ENCODE measurements at regions not wholly inside any gene's neighbourhood (a gene's known extent, or its start where the extent isn't known, plus 50 kb on each side); places are given as distances from the start of the nearest gene placed in this dataset.
A peak's percentile ranks its signal among the peaks of the same experiment; 100 is the strongest.
"Not testable (repeated sequence)": the region's sequence is repeated elsewhere in the genome, so short reads cannot be mapped to it uniquely, and the experiment has no call there.

- Mint-ChIP-seq H3K36me3 (no peaks in the 10 kb centered on the region), H3K4me3 (no peak overlapping the region), H3K4me1 (peaks cover 10% of the 10 kb centered on the region), H3K9me3 (peaks cover 3% of the 10 kb centered on the region), H3K27ac (no peak overlapping the region)
- ATAC-seq (no peak), DNase-seq (ENCODE audit: low spot score in 2 of 2) (no peak)
Observed at GRCh38 chr4:151864068-151864467, 103.3 kb upstream of the GATB start.

DNA sequence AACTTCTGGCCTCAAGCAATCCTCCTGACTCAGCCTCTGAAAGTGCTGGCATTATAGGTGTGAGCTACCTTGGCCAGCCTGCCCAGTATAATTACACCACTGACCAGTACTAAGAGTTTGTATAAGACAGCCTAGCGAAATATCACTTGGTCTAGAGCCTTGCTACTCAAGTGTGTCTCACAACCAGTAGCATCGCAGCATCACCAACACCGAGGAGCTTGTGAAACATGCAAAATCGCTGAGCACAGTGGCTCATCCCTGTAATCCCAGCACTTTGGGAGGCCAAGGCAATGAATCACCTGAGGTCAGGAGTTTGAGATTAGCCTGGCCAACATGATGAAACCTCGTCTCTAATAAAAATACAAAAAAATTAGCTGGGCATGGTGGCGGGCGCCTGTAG, 102.0 kb upstream of the GATB start:
- Mint-ChIP-seq H3K9me3 (peaks cover under 1% of the 10 kb centered on the region), H3K4me1 (peaks cover 10% of the 10 kb centered on the region), H3K36me3 (no peaks in the 10 kb centered on the region), H3K27ac (no peak overlapping the region), H3K4me3 (no peak overlapping the region)
- ATAC-seq = no peak
- no peak for DNase-seq (ENCODE audit: low spot score in 2 of 2)

DNA sequence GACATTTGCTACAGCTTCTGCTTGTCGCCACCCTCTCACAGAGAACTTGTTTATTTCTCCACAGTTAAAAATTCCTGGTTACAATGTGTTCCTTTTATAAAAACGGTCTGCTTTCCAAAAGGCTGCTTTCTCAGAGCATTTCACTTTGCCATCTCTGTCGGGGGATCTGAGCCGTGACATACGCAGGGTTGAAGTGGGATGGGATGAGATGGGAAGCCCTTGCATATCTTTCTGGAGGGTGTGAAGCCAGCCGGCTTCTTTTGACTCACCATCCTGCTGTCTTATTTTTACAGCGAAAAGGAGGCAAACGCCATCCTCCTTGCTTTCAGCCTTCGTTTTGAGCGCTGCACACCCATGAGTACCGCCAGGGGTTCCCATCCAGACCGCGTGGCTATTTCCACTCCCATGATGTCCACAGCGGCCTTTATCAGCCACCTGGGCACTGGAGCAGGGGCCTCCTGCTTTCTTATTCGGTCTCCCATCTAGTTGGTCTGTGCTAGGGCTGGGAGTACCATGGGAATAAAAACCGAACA, 99.8 kb upstream of the GATB start:
- no peak overlapping the region for H3K4me3 Mint-ChIP-seq
- H3K27ac Mint-ChIP-seq = no peak overlapping the region
- H3K36me3 Mint-ChIP-seq = no peaks in the 10 kb centered on the region
- peaks cover 9% of the 10 kb centered on the region for H3K4me1 Mint-ChIP-seq
- no peak for DNase-seq (ENCODE audit: low spot score in 2 of 2)
- H3K9me3 Mint-ChIP-seq = no peaks in the 10 kb centered on the region
- ATAC-seq = no peak

DNA sequence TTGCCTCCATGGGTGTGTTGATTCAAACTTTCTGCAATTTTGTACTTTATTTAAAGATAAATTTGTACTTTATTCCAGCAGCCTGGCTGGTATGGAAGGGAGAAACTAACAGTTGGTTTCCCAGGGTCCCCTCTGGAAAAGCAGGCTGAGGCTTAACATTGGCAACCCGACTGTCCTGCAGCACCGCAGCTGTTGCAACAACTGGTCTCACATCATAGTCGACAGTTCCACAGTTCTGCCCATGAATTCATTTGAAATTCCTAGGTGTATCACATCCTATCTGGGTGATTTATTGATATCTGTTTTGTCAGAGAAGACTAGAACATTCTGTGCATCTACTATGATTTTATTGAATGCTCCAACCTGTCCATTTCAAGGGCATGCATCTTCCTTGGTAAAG, 98.8 kb upstream of the GATB start:
- Mint-ChIP-seq H3K4me3 (no peak overlapping the region), H3K4me1 (no peaks in the 10 kb centered on the region), H3K9me3 (no peaks in the 10 kb centered on the region), H3K27ac (no peak overlapping the region), H3K36me3 (no peaks in the 10 kb centered on the region)
- DNase-seq (ENCODE audit: low spot score in 2 of 2) = no peak
- no peak for ATAC-seq

GRCh38 chr4:151858356-151858755, 97.5 kb upstream of the GATB start:
- no peaks in the 10 kb centered on the region for H3K36me3 Mint-ChIP-seq
- H3K9me3 Mint-ChIP-seq = no peaks in the 10 kb centered on the region
- no peak for ATAC-seq
- no peaks in the 10 kb centered on the region for H3K4me1 Mint-ChIP-seq
- H3K4me3 Mint-ChIP-seq = no peak overlapping the region
- no peak for DNase-seq (ENCODE audit: low spot score in 2 of 2)
- no peak overlapping the region for H3K27ac Mint-ChIP-seq

- Mint-ChIP-seq H3K36me3 (no peaks in the 10 kb centered on the region), H3K9me3 (no peaks in the 10 kb centered on the region)
Observed at GRCh38 chr4:151857368-151857767, 96.6 kb upstream of the GATB start.

DNA sequence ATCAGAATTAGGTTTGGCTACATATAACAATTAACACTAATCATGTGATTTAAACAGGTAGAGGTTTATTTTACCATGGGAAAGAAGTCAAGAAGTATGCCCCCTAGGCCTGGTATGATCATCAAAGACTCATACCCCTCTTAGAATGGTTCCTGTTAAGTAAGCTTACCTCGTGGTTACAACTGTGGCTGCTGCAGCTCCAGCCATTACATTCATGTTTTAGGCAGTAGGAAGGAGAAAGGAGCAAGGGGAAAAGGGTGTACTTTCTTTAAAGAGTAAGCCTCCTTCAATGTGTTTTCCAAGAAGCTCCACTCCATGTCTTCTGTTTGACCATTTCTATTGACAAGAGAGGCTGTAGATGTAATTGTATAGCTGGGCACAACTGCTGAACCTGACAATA, 94.9 kb upstream of the GATB start:
- H3K9me3 Mint-ChIP-seq = no peaks in the 10 kb centered on the region
- H3K36me3 Mint-ChIP-seq = no peaks in the 10 kb centered on the region
- ATAC-seq (no peak), DNase-seq (ENCODE audit: low spot score in 2 of 2) (no peak)
- H3K4me3 Mint-ChIP-seq = no peak overlapping the region
- no peak overlapping the region for H3K27ac Mint-ChIP-seq
- no peaks in the 10 kb centered on the region for H3K4me1 Mint-ChIP-seq

More at GRCh38 chr4:151857368-151857767, 96.6 kb upstream of the GATB start:
- DNase-seq (ENCODE audit: low spot score in 2 of 2) (no peak), ATAC-seq (no peak)
- H3K27ac Mint-ChIP-seq = no peak overlapping the region
- no peak overlapping the region for H3K4me3 Mint-ChIP-seq
- no peaks in the 10 kb centered on the region for H3K4me1 Mint-ChIP-seq

- Mint-ChIP-seq H3K4me3 (no peak overlapping the region), H3K9me3 (no peaks in the 10 kb centered on the region), H3K27ac (no peak overlapping the region), H3K36me3 (no peaks in the 10 kb centered on the region), H3K4me1 (no peaks in the 10 kb centered on the region)
- ATAC-seq (no peak), DNase-seq (ENCODE audit: low spot score in 2 of 2) (no peak)
Observed at GRCh38 chr4:151854731-151855130, 93.9 kb upstream of the GATB start.

- DNase-seq (ENCODE audit: low spot score in 2 of 2) (no peak), ATAC-seq (no peak)
- Mint-ChIP-seq H3K4me3 (no peak overlapping the region), H3K36me3 (no peaks in the 10 kb centered on the region), H3K9me3 (no peaks in the 10 kb centered on the region), H3K4me1 (no peaks in the 10 kb centered on the region), H3K27ac (no peak overlapping the region)
Observed at GRCh38 chr4:151853034-151853433, 92.2 kb upstream of the GATB start.

DNA sequence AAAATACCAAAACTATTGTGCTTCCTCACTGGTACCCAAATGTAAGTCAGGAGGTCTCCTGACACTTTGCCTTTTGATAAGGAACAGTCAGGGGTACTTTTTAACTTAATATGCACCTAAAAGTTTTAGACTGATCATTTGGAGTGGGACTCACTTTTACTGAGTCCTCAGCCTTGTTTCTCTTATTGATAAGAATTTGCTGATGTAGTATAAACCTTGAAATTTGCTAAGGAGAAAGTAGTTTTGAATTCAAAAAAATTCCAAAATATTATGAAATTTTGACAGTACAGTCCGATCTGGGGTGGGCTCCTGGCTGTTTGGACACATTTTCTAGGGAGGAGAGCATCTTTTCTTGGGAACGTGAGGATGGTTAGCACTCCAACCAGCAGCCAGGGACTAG, 91.4 kb upstream of the GATB start:
- Mint-ChIP-seq H3K4me1 (no peaks in the 10 kb centered on the region), H3K9me3 (no peaks in the 10 kb centered on the region), H3K27ac (no peak overlapping the region), H3K4me3 (no peak overlapping the region), H3K36me3 (no peaks in the 10 kb centered on the region)
- no peak for ATAC-seq
- DNase-seq (ENCODE audit: low spot score in 2 of 2) = no peak

- H3K9me3 Mint-ChIP-seq = no peaks in the 10 kb centered on the region
- no peak overlapping the region for H3K27ac Mint-ChIP-seq
- H3K4me1 Mint-ChIP-seq = no peaks in the 10 kb centered on the region
- no peaks in the 10 kb centered on the region for H3K36me3 Mint-ChIP-seq
- ATAC-seq = no peak
- H3K4me3 Mint-ChIP-seq = no peak overlapping the region
- no peak for DNase-seq (ENCODE audit: low spot score in 2 of 2)
Observed at GRCh38 chr4:151851354-151851753, 90.5 kb upstream of the GATB start.

- Mint-ChIP-seq H3K27ac (no peak overlapping the region), H3K4me3 (no peak overlapping the region), H3K4me1 (no peaks in the 10 kb centered on the region), H3K9me3 (no peaks in the 10 kb centered on the region), H3K36me3 (no peaks in the 10 kb centered on the region)
- DNase-seq (ENCODE audit: low spot score in 2 of 2) (no peak), ATAC-seq (no peak)
Observed at GRCh38 chr4:151850791-151851213, 90.0 kb upstream of the GATB start.

DNA sequence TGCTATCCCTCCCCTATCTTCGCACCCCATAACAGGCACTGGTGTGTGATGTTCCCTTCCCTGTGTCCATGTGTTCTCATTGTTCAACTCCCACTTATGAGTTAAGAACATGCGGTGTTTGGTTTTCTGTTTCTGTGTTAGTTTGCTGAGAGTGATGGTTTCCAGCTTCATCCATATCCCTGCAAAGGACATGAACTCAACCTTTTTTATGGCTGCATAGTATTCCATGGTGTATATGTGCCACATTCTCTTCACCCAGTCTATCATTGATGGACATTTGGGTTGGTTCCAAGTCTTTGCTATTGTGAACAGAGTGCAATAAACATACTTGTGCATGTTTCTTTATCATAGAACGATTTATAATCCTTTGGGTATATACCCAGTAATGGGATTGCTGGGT, 84.7 kb upstream of the GATB start:
- H3K4me1 Mint-ChIP-seq; ATAC-seq; DNase-seq (ENCODE audit: low spot score in 2 of 2); H3K9me3 Mint-ChIP-seq; H3K4me3 Mint-ChIP-seq; H3K36me3 Mint-ChIP-seq; H3K27ac Mint-ChIP-seq: not testable (repeated sequence)

GRCh38 chr4:151842430-151843079, 81.7 kb upstream of the GATB start:
- no peaks in the 10 kb centered on the region for H3K36me3 Mint-ChIP-seq
- H3K9me3 Mint-ChIP-seq = no peaks in the 10 kb centered on the region
- H3K4me3 Mint-ChIP-seq = no peak overlapping the region
- no peak overlapping the region for H3K27ac Mint-ChIP-seq
- ATAC-seq = no peak
- DNase-seq (ENCODE audit: low spot score in 2 of 2) = no peak
- H3K4me1 Mint-ChIP-seq = no peaks in the 10 kb centered on the region

GRCh38 chr4:151841107-151841506, 80.3 kb upstream of the GATB start:
- Mint-ChIP-seq H3K27ac (no peak overlapping the region), H3K4me3 (no peak overlapping the region), H3K4me1 (no peaks in the 10 kb centered on the region)

DNA sequence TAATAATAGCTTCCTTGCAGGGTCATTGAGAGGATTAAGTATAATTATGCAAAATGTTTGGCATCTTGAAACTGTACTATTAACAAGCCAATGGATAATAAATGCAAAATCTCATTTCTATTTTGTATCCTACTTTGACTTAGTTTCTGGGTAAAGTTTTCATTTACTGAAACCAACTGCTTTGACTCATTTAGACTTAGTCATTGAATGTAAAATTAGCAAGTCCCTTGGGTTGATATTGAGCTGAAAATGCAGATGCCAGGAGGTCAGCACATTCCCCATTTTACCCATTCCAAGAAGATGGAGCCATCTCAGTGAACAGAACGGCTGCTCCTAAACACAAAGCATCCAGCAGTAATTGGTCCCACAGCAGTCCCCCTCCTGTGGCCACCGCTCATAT, 74.7 kb upstream of the GATB start:
- Mint-ChIP-seq H3K27ac (no peak overlapping the region), H3K4me1 (no peaks in the 10 kb centered on the region), H3K4me3 (no peak overlapping the region)

More at GRCh38 chr4:151841107-151841506, 80.3 kb upstream of the GATB start:
- H3K9me3 Mint-ChIP-seq = no peaks in the 10 kb centered on the region
- no peak for DNase-seq (ENCODE audit: low spot score in 2 of 2)
- ATAC-seq = peak; percentile 19
- no peaks in the 10 kb centered on the region for H3K36me3 Mint-ChIP-seq

DNA sequence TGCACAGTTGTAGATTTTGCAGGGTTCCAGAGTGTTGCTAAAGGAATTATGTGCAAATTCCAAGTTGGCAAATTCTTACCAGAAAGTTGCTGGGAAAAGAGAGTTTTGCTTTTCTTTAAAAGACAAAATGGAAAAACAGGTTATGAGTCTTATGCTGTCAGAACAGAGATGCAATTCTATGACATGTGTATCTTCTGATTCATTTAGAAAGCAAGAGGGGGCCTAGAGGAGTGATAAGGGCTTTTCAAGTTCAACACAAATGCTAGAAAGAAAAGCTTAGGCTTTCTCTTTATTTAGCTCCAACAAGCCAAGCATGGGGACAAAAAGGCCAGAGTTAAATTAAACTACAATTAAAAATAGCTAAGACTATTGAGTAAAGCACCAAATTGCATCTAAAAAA, 72.4 kb upstream of the GATB start:
- Mint-ChIP-seq H3K4me3 (no peak overlapping the region), H3K4me1 (no peaks in the 10 kb centered on the region), H3K36me3 (no peaks in the 10 kb centered on the region), H3K9me3 (no peaks in the 10 kb centered on the region), H3K27ac (no peak overlapping the region)
- peak; percentile 59 for ATAC-seq
- no peak for DNase-seq (ENCODE audit: low spot score in 2 of 2)

More for the DNA sequence above, 74.7 kb upstream of the GATB start:
- DNase-seq (ENCODE audit: low spot score in 2 of 2) (no peak), ATAC-seq (no peak)
- Mint-ChIP-seq H3K36me3 (no peaks in the 10 kb centered on the region), H3K9me3 (no peaks in the 10 kb centered on the region)
